GM12873 (cell line): ENCODE measurements at regions not wholly inside any gene's neighbourhood (a gene's known extent, or its start where the extent isn't known, plus 50 kb on each side); places are given as distances from the start of the nearest gene placed in this dataset.

Experiments
- TF ChIP-seq, protein P1 (sequence below): IDR thresholded peaks from 2 replicates; pipeline ENCODE4 v1.5.1; 2012; ENCODE audit warnings: low read depth, mild to moderate bottlenecking, moderate library complexity, low read length, control low read depth; ENCODE audit not compliant: insufficient read depth; ENCODE audit errors: missing control alignments

DNA sequence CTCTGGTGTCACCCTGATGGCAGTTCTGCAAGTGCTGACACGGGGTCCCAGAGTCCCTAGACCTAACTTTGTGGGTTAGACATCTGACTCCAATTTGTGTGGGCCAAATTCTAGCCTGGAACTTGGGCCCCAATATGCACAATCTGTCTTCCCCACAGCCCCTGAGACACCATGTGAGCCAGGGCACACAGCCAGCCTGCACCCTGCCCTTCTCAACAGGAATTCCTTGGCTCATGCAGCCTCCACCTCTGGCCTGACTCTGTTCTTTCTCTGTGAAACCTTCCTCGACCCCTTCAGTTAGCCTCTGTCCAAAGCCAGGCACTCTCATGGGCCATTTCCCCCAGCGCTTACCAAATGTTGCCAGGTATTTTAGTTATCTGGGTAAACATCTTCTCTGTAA is 59.1 kb upstream of the POU2AF1 start:
- TF ChIP-seq, protein P1, sequence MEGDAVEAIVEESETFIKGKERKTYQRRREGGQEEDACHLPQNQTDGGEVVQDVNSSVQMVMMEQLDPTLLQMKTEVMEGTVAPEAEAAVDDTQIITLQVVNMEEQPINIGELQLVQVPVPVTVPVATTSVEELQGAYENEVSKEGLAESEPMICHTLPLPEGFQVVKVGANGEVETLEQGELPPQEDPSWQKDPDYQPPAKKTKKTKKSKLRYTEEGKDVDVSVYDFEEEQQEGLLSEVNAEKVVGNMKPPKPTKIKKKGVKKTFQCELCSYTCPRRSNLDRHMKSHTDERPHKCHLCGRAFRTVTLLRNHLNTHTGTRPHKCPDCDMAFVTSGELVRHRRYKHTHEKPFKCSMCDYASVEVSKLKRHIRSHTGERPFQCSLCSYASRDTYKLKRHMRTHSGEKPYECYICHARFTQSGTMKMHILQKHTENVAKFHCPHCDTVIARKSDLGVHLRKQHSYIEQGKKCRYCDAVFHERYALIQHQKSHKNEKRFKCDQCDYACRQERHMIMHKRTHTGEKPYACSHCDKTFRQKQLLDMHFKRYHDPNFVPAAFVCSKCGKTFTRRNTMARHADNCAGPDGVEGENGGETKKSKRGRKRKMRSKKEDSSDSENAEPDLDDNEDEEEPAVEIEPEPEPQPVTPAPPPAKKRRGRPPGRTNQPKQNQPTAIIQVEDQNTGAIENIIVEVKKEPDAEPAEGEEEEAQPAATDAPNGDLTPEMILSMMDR: no peak

DNA sequence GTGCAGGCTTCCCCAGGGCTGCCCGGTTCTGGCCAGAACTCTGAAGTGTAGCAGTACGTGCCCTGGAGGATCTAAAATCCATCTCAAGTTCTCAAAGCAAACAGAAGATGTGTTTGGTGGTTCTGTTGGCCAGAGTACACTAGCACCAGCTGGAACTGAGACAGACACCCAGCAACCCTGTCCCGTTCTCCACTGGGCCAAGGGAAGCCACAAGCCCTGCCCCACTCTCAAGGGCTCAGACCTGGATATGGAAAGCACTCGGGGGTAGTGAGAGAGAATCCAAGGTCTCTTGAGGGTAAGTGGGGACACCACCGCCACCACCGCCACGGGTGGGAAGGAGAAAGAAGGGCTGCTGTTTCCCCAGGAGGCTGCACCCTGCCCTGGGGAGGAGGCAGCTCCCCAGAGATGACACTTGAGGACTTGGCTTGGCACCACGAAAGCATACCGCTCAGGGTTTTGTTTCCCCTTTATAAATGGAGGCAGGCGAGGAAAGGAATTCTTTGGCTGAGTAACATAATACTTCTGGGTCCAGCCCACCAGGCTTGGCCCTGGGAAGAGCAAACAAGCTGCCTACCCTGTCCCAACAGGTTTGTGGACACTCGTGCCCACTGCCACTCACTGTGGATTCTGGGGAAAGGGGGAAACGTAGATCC is 56.1 kb upstream of the POU2AF1 start:
- TF ChIP-seq, protein P1: no peak

DNA sequence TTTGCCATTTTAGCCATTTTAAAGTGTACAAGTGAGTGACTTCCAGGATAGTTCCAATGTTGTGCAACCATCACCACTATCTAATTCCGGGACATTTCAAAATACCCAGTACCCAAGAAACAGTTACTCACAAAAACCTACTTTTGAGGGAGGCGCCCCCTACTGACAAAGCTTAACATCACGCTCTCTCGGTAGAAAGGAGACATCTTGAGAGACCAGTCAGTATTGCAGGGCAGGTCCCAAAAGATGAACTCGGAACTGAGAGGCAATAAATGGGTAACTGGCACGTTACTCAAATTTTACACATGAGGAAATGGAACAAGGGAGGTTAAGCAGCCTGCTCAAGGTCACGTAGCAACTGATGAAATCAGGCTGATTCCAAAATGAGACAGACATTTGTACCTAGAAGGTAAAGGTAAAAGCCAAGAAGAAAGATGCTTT is 50.0 kb upstream of the POU2AF1 start:
- TF ChIP-seq, protein P1: peak; percentile 87
